WTC11 (cell line): ENCODE measurements at regions not wholly inside any gene's neighbourhood (a gene's known extent, or its start where the extent isn't known, plus 50 kb on each side); places are given as distances from the start of the nearest gene placed in this dataset.
"Not testable (repeated sequence)": the region's sequence is repeated elsewhere in the genome, so short reads cannot be mapped to it uniquely, and the experiment has no call there.

Experiments
- ATAC-seq: fragments of 200-7000 bp; cut with Tn5 transposase; 2 replicates; pipeline ENCODE4 v1.10.0; 2021; ENCODE audit warnings: mild to moderate bottlenecking, moderate library complexity
- CTCF ChIA-PET: fragments of 300-600 bp; sonication (Branson Sonifier 250); formaldehyde crosslinking; loops from one replicate; lab custom pipeline; 2021; ENCODE audit warnings: antibody characterized with exemption; lab: Charles Lee
- POLR2A ChIA-PET: fragments of 350-600 bp; sonication (Branson Sonifier 250); formaldehyde crosslinking; loops from one replicate; lab custom pipeline; 2021; ENCODE audit warnings: antibody characterized with exemption; lab: Charles Lee
- DNase-seq: peaks from one replicate; pipeline ENCODE4 v3.0.0; 2021; ENCODE audit warnings: low spot score
- H3K27ac Mint-ChIP-seq: 2 replicates; pipeline ENCODE4 v1.8.0; 2021; ENCODE audit warnings: mixed read lengths
- H3K27me3 Mint-ChIP-seq: 2 replicates; pipeline ENCODE4 v1.8.0; 2021; ENCODE audit warnings: low read depth, mild to moderate bottlenecking, moderate library complexity, mixed read lengths
- H3K36me3 Mint-ChIP-seq: 2 replicates; pipeline ENCODE4 v1.8.0; 2021; ENCODE audit warnings: mixed read lengths
- H3K4me1 Mint-ChIP-seq: 2 replicates; pipeline ENCODE4 v1.8.0; 2022; ENCODE audit warnings: mixed read lengths
- H3K4me3 Mint-ChIP-seq: 2 replicates; pipeline ENCODE4 v1.8.0; 2021; ENCODE audit warnings: mild to moderate bottlenecking, moderate library complexity, mixed read lengths
- H3K9me3 Mint-ChIP-seq: 2 replicates; pipeline ENCODE4 v1.8.0; 2021; ENCODE audit warnings: mixed read lengths
- CDX4 ChIP-seq: fragments of 250-450 bp; sonication (Bioruptor Pico); IDR thresholded peaks from 2 replicates; pipeline ENCODE4 v1.9.0; 2021; ENCODE audit warnings: moderate library complexity, mild to moderate bottlenecking, inconsistent platforms, borderline replicate concordance
- ERG ChIP-seq: fragments of 250-450 bp; sonication (Bioruptor Pico); IDR thresholded peaks from 2 replicates; pipeline ENCODE4 v1.8.0; 2021; ENCODE audit warnings: mild to moderate bottlenecking
- FOXP1 ChIP-seq: sonication (generic); formaldehyde crosslinking; IDR thresholded peaks from 2 replicates; pipeline ENCODE4 v1.8.0; 2022; ENCODE audit warnings: missing genetic modification reagents, mild to moderate bottlenecking, moderate library complexity, borderline replicate concordance
- GABPB1 ChIP-seq: sonication (generic); formaldehyde crosslinking; IDR thresholded peaks from 2 replicates; pipeline ENCODE4 v1.8.1; 2023; ENCODE audit warnings: mild to moderate bottlenecking, missing genetic modification reagents
- GTF2I ChIP-seq: fragments of 250-450 bp; sonication (Bioruptor Pico); conservative IDR thresholded peaks from 2 replicates; pipeline ENCODE4 v1.4.0; 2021; ENCODE audit warnings: mild to moderate bottlenecking
- NFE2L1 ChIP-seq: sonication (generic); formaldehyde crosslinking; IDR thresholded peaks from 2 replicates; pipeline ENCODE4 v1.8.1; 2023; ENCODE audit warnings: missing genetic modification reagents
- SOX15 ChIP-seq: fragments of 250-450 bp; sonication (Bioruptor Pico); IDR thresholded peaks from 2 replicates; pipeline ENCODE4 v1.9.0; 2021; ENCODE audit warnings: mild to moderate bottlenecking
- USF2 ChIP-seq: sonication (generic); formaldehyde crosslinking; IDR thresholded peaks from 2 replicates; pipeline ENCODE4 v1.8.1; 2023; ENCODE audit warnings: mild to moderate bottlenecking, missing genetic modification reagents, moderate library complexity
- ZNF121 ChIP-seq: sonication (generic); formaldehyde crosslinking; IDR thresholded peaks from 2 replicates; pipeline ENCODE4 v1.8.0; 2023; ENCODE audit warnings: missing genetic modification reagents
- TF ChIP-seq, protein P1 (sequence below): sonication (generic); formaldehyde crosslinking; IDR thresholded peaks from 2 replicates; pipeline ENCODE4 v1.8.1; 2022; ENCODE audit warnings: missing genetic modification reagents, borderline replicate concordance
- TF ChIP-seq, protein P2 (sequence below): sonication (generic); formaldehyde crosslinking; IDR thresholded peaks from 2 replicates; pipeline ENCODE4 v1.8.1; 2022; ENCODE audit warnings: mild to moderate bottlenecking, moderate library complexity, missing genetic modification reagents
- TF ChIP-seq, protein P3 (sequence below): sonication (generic); formaldehyde crosslinking; conservative IDR thresholded peaks from 2 replicates; pipeline ENCODE4 v1.8.1; 2022; ENCODE audit warnings: mild to moderate bottlenecking, missing genetic modification reagents

GRCh38 chr1:96522927-96523326 lies 198.7 kb upstream of the PTBP2 start:
- CTCF ChIA-PET: interaction anchor here (1.4 to 1.6 kb wide), 2 partner anchors 15 to 40 kb away, joined by 3 to 6 read pairs; no protein-coding TSS in a partner anchor
- peaks cover 10% of the 10 kb centered on the region for H3K9me3 Mint-ChIP-seq
- no peak overlapping the region for H3K4me3 Mint-ChIP-seq
- no peak for ATAC-seq
- peaks cover 9% of the 10 kb centered on the region for H3K36me3 Mint-ChIP-seq
- no peak overlapping the region for H3K27ac Mint-ChIP-seq
- no peak for TF ChIP-seq ZNF121
- no peak for TF ChIP-seq SOX15 (CRISPR knock-in tag)
- TF ChIP-seq, protein P1, sequence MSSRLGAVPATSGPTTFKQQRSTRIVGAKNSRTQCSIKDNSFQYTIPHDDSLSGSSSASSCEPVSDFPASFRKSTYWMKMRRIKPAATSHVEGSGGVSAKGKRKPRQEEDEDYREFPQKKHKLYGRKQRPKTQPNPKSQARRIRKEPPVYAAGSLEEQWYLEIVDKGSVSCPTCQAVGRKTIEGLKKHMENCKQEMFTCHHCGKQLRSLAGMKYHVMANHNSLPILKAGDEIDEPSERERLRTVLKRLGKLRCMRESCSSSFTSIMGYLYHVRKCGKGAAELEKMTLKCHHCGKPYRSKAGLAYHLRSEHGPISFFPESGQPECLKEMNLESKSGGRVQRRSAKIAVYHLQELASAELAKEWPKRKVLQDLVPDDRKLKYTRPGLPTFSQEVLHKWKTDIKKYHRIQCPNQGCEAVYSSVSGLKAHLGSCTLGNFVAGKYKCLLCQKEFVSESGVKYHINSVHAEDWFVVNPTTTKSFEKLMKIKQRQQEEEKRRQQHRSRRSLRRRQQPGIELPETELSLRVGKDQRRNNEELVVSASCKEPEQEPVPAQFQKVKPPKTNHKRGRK (CRISPR knock-in tag): no peak
- no peak for TF ChIP-seq NFE2L1
- TF ChIP-seq ERG: no peak
- TF ChIP-seq, protein P2, sequence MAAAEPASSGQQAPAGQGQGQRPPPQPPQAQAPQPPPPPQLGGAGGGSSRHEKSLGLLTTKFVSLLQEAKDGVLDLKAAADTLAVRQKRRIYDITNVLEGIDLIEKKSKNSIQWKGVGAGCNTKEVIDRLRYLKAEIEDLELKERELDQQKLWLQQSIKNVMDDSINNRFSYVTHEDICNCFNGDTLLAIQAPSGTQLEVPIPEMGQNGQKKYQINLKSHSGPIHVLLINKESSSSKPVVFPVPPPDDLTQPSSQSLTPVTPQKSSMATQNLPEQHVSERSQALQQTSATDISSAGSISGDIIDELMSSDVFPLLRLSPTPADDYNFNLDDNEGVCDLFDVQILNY (CRISPR knock-in tag): no peak
- no peak for TF ChIP-seq GABPB1 (CRISPR knock-in tag)
- TF ChIP-seq, protein P3, sequence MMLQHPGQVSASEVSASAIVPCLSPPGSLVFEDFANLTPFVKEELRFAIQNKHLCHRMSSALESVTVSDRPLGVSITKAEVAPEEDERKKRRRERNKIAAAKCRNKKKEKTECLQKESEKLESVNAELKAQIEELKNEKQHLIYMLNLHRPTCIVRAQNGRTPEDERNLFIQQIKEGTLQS (CRISPR knock-in tag): no peak
- TF ChIP-seq CDX4 (CRISPR knock-in tag): no peak
- TF ChIP-seq, all 79 proteins: peak for 0
- Mint-ChIP-seq H3K27me3 (no peaks in the 10 kb centered on the region; the same call in 1 of the 2 replicates), H3K4me1 (peaks cover 80% of the 10 kb centered on the region)
- POLR2A ChIA-PET: no interaction called here
- no peak for DNase-seq

DNA sequence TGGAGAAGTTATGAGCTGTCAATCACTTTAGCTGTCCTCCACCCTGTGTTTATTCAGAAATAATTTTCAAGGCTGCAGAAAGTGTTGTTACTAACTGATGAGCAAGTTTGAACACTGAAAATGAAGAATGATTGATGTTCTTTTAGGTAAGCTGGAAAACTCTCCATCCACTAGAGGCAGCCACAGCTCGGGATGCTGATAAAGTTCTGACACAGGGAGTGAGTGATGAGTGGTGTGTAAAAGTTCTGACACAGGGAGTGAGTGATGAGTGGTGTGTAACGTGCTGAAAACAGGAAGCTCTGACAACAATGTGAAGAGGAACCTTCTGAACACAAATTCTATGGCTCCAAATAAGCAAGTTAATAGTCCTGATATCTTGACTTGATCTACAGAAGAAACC lies 197.5 kb upstream of the PTBP2 start:
- Mint-ChIP-seq H3K9me3 (peaks cover 22% of the 10 kb centered on the region), H3K27me3 (peaks cover 6% of the 10 kb centered on the region), H3K36me3 (peaks cover 20% of the 10 kb centered on the region), H3K27ac (no peak overlapping the region), H3K4me1 (peaks cover 77% of the 10 kb centered on the region), H3K4me3 (no peak overlapping the region)
- no peak for TF ChIP-seq FOXP1 (CRISPR knock-in tag)
- ATAC-seq (no peak), DNase-seq (no peak)
- ChIA-PET POLR2A (interaction anchor here (0.6 kb wide), 1 partner anchor 1171 kb away, joined by 3 read pairs; no protein-coding TSS in a partner anchor), CTCF (interaction anchor here (1.2 to 1.6 kb wide), 3 partner anchors 14 to 165 kb away, joined by 3 to 6 read pairs (median 3); no protein-coding TSS in a partner anchor)

DNA sequence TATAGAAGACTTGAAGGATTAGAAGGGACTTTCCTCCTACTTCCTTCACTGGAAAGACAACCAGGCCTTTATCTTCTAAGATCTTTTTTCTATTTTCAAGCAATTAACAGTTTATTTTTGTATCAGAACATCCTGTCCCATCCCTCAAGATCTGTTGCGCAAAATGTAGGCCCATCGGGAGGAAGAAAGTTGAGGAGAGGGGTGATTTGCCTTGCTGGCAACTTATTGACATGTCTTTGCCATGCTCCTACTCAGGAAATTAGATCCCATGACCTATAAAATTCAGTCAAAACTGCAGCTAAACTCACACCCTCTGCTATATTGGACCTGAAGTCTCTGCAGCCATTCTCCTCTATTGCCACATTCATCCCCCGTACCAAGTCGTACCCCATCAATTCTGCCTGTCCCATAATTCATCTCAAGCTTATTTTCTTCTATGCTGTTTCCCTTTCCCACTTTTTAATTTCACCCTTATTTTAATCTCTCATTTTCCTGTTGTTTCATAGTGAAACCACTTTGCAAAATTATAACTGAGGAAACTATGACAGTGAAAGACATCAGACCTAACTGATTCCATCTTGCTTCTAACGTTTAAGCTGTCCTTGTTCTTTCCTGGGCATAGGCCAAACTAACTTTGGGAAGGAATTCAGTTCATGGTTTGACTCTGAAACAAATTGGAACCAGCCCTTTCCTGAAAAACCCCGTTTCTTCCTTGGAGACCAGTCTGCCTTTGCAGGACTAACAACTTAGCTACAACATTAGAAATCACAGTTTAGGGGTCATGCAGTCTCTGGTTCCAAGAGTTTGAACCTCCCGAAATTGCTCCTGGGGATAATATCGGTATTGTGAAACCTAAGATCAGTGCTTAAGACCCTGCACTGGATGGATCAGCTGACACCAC lies 195.7 kb upstream of the PTBP2 start:
- Mint-ChIP-seq H3K4me1 (peaks cover 59% of the 10 kb centered on the region), H3K27me3 (peaks cover 6% of the 10 kb centered on the region), H3K36me3 (peaks cover 29% of the 10 kb centered on the region), H3K27ac (no peak overlapping the region), H3K4me3 (no peak overlapping the region), H3K9me3 (peaks cover 30% of the 10 kb centered on the region)
- ATAC-seq: no peak
- no peak for DNase-seq
- POLR2A ChIA-PET: no interaction called here
- CTCF ChIA-PET: interaction anchor here (1.2 kb wide), 1 partner anchor 71 kb away, joined by 3 read pairs; no protein-coding TSS in a partner anchor
- TF ChIP-seq GTF2I (no peak), USF2 (0 out of 2 replicates have a peak, but pooled peaks have one; percentile 20)

- H3K4me3 Mint-ChIP-seq, POLR2A ChIA-PET, ATAC-seq, H3K27ac Mint-ChIP-seq, DNase-seq: not testable (repeated sequence)
- CTCF ChIA-PET: interaction anchor here (1.1 kb wide), 1 partner anchor 10 kb away, joined by 4 read pairs; no protein-coding TSS in a partner anchor
- Mint-ChIP-seq H3K36me3 (peaks cover 36% of the 10 kb centered on the region), H3K4me1 (peaks cover 32% of the 10 kb centered on the region), H3K9me3 (peaks cover 45% of the 10 kb centered on the region), H3K27me3 (peaks cover 11% of the 10 kb centered on the region)
Measured at GRCh38 chr1:96528672-96529071, 192.9 kb upstream of the PTBP2 start.
